HEK293 (cell line): ENCODE measurements at regions not wholly inside any gene's neighbourhood (a gene's known extent, or its start where the extent isn't known, plus 50 kb on each side); places are given as distances from the start of the nearest gene placed in this dataset.

Experiments used
- CTCF ChIP-seq: fragments of 450-650 bp; formaldehyde crosslinking; IDR thresholded peaks from 2 replicates; pipeline ENCODE4 v1.5.1; 2016; ENCODE audit warnings: missing biosample characterization, missing genetic modification characterization
- MYNN ChIP-seq: fragments of 450-650 bp; formaldehyde crosslinking; IDR thresholded peaks from 2 replicates; pipeline ENCODE4 v1.5.1; 2016; ENCODE audit warnings: missing biosample characterization, missing genetic modification characterization, borderline replicate concordance
- TCF7L2 ChIP-seq: IDR thresholded peaks from 2 replicates; pipeline ENCODE4 v1.6.1; 2011; ENCODE audit warnings: low read depth, mild to moderate bottlenecking, inconsistent platforms, low read length, moderate library complexity, borderline replicate concordance
- ZFP69B ChIP-seq: fragments of 450-650 bp; formaldehyde crosslinking; IDR thresholded peaks from 2 replicates; pipeline ENCODE4 v1.5.1; 2016; ENCODE audit warnings: missing biosample characterization, missing genetic modification characterization
- ZNF114 ChIP-seq: fragments of 450-650 bp; formaldehyde crosslinking; IDR thresholded peaks from 2 replicates; pipeline ENCODE4 v1.5.0; 2017; ENCODE audit warnings: missing biosample characterization, missing genetic modification characterization
- ZNF24 ChIP-seq: fragments of 450-650 bp; formaldehyde crosslinking; IDR thresholded peaks from 2 replicates; pipeline ENCODE4 v1.5.1; 2016; ENCODE audit warnings: missing biosample characterization, missing genetic modification characterization
- ZNF274 ChIP-seq, 2 experiments: fragments of 200-500 bp in 1 of 2; fragments of 450-650 bp in 1 of 2; sonication (Bioruptor generic) in 1 of 2; formaldehyde crosslinking in 1 of 2; IDR thresholded peaks; 2 replicates each; pipeline versions ENCODE4 v1.5.1 to v1.6.1; 2014 to 2016; ENCODE audit warnings: borderline replicate concordance in 1 of 2, inconsistent platforms in 1 of 2, low read length in 1 of 2, missing biosample characterization in 1 of 2, missing genetic modification characterization in 1 of 2
- ZNF585B ChIP-seq: fragments of 450-650 bp; formaldehyde crosslinking; IDR thresholded peaks from 2 replicates; pipeline ENCODE4 v1.5.1; 2016; ENCODE audit warnings: missing biosample characterization, missing genetic modification characterization
- ZNF707 ChIP-seq: fragments of 450-650 bp; formaldehyde crosslinking; IDR thresholded peaks from 2 replicates; pipeline ENCODE4 v1.5.1; 2016; ENCODE audit warnings: missing biosample characterization, missing genetic modification characterization

GRCh38 chr13:20305587-20305986 lies 73.5 kb upstream of the GJB6 start:
- TF ChIP-seq ZNF585B (tag by site-specific recombination) (no peak), CTCF (no peak), ZNF24 (tag by site-specific recombination) (no peak), ZNF707 (no peak), ZNF274 (IDR thresholded peaks at IDR 0.05; ENCODE audit: low read length) (no peak), ZNF274 (tag by site-specific recombination; IDR thresholded peaks at IDR 0.05; ENCODE audit: borderline replicate concordance) (no peak), MYNN (tag by site-specific recombination) (no peak), ZFP69B (tag by site-specific recombination) (no peak), ZNF114 (tag by site-specific recombination) (no peak), TCF7L2 (no peak)
